HG03039 (cell line): ENCODE measurements at regions not wholly inside any gene's neighbourhood (a gene's known extent, or its start where the extent isn't known, plus 50 kb on each side); places are given as distances from the start of the nearest gene placed in this dataset.
"Not testable (repeated sequence)": the region's sequence is repeated elsewhere in the genome, so short reads cannot be mapped to it uniquely, and the experiment has no call there.

ENCODE experiments used
- ATAC-seq: cut with Tn5 transposase; IDR thresholded peaks from one replicate; pipeline ENCODE4 v1.9.1; 2021; ENCODE audit warnings: mild to moderate bottlenecking, moderate library complexity; ENCODE audit not compliant: unreplicated experiment

GRCh38 chr6:85285934-85286333 lies 163.9 kb upstream of the NT5E start:
- no peak for ATAC-seq

DNA sequence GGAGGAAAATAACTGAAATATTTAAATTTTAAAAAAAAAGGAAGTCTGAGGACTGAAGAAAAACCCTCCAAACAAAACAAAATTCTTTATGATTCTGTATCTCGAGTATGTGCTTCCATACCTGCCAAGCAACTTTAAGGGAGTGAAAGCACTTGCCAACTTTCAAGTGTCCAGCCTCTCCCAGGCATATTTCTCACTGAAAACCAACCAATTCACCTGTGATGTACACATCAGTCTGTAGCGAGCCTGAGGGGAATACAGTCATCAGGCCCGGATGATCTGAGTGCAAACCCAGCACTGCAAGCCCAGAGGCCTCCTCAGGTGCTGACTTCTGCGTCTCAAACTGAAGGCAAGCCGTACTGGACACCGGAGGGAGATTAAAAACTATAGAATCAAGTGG lies 164.8 kb upstream of the NT5E start:
- ATAC-seq, result no peak

DNA sequence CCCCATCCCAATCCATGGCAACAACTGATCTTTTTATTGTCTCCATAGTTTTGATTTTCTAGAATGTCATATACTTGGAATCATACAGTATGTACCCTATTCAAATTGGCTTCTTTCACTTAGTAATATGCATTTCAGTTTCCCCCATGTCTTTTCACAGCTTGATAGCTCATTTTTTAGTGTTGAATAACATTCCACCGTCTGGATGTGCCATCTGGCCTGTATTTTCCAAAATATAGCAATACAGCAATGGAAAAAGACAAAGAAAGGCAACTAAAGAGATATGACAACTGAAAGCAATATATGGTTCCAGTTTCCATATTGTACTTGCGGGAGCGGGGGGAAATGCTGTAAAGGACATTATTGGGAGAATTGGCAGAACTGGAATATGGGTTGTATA lies 166.4 kb upstream of the NT5E start:
- no peak for ATAC-seq

GRCh38 chr6:85278466-85279035 lies 171.3 kb upstream of the NT5E start:
- ATAC-seq, result no peak

GRCh38 chr6:85276026-85276425 lies 173.9 kb upstream of the NT5E start:
- not testable (repeated sequence) for ATAC-seq

- no peak for ATAC-seq
These were observed 174.4 kb upstream of the NT5E start for GRCh38 chr6:85275338-85275985.

DNA sequence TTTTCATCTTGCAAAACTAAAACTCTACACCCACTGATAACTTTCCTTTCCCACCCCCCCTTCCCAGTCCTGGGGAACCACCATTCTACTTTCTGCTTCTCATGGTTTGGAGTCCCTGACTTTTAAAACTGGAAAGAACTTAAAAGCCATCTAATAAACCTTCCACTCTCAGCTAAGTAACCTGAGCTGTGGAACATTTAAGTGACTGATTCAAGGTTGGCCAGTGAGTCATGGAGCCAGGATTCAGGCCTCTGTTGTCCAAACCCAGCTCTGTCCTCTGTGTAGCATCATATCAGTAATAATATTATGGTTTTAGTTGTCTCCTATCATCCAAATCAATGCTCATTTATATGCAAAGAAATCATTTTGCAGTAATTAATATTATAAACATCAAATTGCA lies 176.0 kb upstream of the NT5E start:
- no peak for ATAC-seq

GRCh38 chr6:85273046-85273445 lies 176.8 kb upstream of the NT5E start:
- ATAC-seq, result no peak

DNA sequence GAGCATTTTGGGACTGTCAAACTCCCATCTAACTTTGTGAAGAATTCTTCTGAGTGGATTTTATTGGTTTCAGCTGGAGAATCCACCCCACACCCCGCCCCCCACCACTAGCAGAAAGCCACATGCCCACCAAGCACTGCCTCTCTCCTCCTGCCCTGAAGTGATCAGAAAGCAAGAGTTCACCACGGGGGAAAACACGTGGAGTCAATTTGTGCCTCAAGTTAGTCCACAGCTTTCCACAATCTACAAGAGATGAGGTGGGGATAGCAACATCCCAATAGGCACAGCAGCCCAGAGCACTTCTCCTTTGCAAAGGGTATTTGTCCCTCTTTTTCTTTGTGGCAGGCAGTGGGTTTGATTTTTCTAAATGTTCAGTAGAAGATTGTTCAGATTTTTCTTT lies 177.3 kb upstream of the NT5E start:
- no peak for ATAC-seq

GRCh38 chr6:85262621-85263020 lies 187.3 kb upstream of the NT5E start:
- no peak for ATAC-seq

- ATAC-seq, result no peak
These were observed 188.6 kb upstream of the NT5E start for GRCh38 chr6:85261271-85261670.

GRCh38 chr6:85255661-85256060 lies 194.2 kb upstream of the NT5E start:
- no peak for ATAC-seq

DNA sequence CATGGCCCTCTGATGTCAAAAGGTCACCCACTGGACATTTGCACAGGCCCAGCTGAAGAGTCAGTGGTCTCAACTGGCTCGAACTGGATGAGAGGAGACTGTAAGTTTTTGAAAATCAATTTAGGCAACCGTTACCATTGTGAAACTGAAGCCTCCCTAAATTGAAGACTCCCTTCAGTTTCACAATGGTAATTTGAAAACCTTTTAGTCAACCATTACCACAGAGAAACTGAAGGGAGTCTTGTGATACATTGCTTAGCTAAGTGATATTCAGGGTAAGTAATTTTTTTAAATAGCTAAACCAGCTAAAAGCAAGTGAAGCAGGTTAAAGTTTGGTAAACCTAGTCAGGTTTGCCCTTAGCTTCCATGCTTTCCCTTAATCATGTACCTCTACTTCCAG lies 197.3 kb upstream of the NT5E start:
- ATAC-seq, result no peak

DNA sequence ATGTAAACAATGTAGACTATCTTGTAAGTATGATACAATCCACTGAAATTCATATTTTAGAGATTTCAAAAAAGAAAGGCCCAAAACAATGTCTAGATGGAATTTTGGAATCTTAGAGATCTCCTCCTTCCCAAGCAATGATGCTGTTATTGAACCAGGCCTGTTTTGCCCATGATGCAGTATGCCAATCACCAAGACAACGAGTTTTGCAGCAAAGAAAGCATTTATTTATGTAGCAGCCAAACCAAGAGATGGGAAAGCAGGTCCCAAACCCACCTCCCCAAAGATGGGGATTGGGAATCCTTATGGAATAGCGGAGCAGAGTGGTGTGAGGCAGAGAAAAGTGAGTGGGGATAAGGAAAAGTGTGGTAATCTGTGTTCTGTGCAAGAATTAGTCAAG lies 197.8 kb upstream of the NT5E start:
- ATAC-seq, result no peak

DNA sequence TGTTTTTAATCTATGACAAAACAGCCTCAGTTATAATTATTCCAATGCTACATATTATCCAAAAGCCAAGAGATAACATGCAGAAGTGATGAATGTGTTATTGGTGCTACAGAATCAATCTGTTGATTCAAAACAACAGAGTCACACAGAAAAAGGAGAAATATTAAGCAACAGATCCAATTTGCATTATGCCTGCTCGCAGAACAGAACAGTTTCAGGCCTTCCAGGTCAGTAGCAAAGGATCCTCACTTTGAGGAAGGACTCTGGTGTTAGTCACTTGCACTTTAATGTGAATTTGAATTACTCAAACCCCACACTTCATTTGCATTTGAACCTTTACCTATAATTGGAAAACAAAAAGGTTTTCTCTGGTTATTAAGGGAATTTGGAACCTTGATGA lies 198.6 kb upstream of the NT5E start:
- no peak for ATAC-seq

DNA sequence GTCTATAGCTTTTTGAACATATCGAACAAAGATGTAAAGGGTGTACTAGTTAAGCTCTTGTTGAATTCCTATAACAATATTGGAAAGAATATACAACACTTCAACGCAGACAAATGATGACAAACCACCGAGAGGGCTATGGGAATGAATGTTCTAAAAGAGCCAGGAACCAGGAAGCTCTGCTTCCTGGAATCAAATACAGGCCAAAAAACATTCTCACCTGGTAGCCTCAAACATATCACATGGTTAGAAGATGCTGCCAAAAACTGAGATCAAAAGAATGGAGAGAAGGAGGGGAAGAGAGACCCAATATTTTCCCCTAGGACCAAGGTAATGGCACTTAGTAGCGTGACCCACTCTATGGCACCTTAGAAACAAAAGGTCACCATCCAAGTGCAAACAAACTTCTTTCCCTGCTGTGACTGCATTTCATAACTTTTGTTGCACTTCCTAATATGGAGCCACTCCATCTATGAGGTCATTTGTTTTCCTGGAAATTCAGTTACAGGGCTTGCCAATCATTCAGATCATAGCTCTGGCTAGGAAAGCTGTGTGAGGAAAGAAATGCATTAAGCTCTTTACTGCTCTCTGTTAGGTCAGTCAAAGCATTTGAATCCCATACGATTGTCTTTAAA lies 199.2 kb upstream of the NT5E start:
- no peak for ATAC-seq

DNA sequence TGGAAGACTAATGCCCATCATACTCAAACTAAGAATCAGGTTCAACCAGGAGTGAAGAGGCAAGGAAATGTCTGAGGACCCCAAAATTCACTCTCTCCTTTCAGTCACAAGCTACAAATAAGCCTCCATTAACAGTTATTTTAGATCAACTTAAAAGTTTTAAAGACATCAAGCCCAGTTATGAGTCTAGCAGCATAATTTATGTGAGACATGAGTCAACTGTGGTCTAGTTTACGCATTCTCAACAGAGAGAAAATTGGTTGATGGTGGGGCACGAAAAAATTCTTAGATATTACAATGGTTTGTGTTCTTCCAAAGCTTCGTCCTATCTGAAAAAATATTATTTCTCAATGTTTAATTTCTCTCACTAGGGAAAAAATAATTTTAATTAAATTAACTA lies 204.9 kb upstream of the NT5E start:
- ATAC-seq, result no peak

GRCh38 chr6:85241498-85242052 lies 208.3 kb upstream of the NT5E start:
- ATAC-seq, result no peak

DNA sequence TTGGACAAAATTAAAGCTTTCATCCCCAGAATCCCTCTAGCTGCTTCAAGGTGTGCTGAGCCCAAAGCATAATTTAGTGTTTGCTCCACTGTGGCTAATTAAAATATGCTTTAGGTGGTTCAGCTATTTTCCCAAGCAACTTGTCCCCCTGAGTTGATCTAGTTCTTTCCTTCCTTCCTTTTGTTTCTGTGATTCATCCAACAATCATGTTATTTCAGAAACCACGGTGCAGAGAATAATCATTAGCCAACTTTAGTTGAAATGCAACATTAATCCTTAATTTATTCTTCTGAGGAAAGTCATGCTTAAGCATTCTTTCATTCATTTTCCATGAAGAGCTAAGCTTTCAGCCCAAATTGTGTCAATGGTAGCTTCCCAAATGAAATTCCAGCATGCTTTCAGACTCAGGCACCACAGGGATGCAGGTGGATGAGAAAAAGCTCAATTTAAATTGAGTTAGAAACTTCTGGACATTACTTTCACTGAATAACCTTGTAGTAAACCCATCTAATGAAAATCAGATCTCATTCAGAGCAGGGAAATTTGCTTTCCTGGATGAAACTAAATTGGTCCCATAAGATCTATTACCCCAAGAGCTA lies 209.0 kb upstream of the NT5E start:
- ATAC-seq, result no peak

DNA sequence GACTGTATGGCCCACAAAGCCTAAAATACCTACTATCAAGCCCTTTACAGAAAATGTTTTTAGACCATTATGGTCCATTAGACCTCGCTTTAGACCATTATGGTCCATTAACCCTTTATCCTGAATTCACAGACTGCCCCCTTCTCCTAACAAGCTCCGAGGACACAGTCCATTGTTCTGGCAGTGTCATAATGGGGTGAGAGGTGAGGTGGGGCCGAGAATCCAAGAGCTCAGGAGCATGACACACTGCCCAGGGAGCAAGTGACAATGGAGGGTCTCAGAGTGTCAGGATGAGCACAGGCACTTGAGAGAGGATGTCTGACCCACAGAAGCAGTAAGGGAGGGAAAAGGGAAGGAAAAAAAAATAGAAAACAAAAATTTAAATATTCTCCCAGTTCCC lies 212.4 kb upstream of the NT5E start:
- ATAC-seq, result no peak

DNA sequence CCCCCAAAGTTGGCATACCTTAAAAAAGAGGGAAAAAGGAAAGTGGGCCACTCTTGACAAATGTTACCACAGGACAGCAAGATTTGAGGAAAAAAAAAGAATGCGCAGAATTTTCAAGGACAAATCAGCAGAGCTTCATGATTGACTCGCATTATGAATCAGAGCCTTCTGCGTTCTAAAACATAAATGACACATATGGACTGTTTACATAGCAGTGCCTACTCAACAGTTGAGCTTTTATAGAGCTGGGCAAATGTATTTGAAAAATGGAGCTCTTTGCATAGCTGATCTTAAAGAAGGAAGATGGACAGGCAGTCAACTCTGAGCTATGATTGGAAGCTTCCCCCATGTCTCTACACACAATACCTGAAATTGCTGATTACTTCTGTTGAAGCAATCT lies 213.2 kb upstream of the NT5E start:
- no peak for ATAC-seq

GRCh38 chr6:85227345-85227744 lies 222.5 kb upstream of the NT5E start:
- ATAC-seq, result not testable (repeated sequence)
